ENCODE measurements at regions not wholly inside any gene's neighbourhood (a gene's known extent, or its start where the extent isn't known, plus 50 kb on each side); places are given as distances from the start of the nearest gene placed in this dataset.

DNA sequence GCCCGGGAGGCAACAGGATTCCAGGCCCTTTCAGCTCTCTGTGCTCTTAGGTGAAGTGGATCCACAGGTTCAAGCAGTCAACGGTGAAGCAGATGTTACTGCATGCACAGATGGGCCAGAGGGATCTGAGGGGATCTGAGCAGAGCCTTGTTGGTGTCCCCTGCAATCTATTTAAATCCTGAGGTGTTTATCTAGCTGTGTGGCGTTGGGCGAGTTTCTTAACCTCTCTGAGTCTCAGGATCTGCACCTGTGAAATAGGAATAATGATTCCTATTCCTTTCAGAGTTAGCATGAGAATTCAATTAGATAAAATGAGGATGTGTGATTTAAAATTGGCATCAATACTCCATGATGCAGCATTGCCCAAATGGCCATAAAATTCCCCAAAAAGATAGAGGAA, 237.3 kb upstream of the CDH5 start:
- no peak overlapping the region for H3K4me3 ChIP-seq (ENCODE audit: control insufficient read depth, low read depth, low read length)
- TF ChIP-seq, protein P1, sequence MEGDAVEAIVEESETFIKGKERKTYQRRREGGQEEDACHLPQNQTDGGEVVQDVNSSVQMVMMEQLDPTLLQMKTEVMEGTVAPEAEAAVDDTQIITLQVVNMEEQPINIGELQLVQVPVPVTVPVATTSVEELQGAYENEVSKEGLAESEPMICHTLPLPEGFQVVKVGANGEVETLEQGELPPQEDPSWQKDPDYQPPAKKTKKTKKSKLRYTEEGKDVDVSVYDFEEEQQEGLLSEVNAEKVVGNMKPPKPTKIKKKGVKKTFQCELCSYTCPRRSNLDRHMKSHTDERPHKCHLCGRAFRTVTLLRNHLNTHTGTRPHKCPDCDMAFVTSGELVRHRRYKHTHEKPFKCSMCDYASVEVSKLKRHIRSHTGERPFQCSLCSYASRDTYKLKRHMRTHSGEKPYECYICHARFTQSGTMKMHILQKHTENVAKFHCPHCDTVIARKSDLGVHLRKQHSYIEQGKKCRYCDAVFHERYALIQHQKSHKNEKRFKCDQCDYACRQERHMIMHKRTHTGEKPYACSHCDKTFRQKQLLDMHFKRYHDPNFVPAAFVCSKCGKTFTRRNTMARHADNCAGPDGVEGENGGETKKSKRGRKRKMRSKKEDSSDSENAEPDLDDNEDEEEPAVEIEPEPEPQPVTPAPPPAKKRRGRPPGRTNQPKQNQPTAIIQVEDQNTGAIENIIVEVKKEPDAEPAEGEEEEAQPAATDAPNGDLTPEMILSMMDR (conservative IDR thresholded peaks at IDR 0.05; ENCODE audit: control insufficient read depth, insufficient read depth, low read depth, low read length), result no peak
- DNase-seq (ENCODE audit: low read depth), result no peak

DNA sequence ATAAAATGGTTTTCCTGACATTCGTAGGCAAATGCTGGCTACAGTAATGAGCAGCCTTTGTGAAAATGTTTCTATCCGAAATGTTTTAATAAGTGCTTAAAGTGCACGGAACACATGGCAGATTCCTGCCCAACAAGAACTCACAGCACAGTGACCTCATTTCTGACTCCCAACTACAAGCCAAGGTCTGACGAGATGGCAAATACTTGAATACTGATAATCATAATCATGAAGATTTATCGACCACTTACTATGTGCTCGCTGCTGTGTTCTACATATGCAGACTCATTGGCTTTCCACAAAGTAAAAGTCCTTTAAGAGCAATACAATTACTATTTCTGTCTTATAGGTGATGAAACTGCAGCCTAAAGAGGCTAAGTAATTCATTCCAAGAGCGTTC, 238.1 kb upstream of the CDH5 start:
- TF ChIP-seq, protein P1 (conservative IDR thresholded peaks at IDR 0.05; ENCODE audit: control insufficient read depth, insufficient read depth, low read depth, low read length), result no peak
- no peak overlapping the region for H3K4me3 ChIP-seq (ENCODE audit: control insufficient read depth, low read depth, low read length)
- peak; percentile 14 for DNase-seq (ENCODE audit: low read depth)

DNA sequence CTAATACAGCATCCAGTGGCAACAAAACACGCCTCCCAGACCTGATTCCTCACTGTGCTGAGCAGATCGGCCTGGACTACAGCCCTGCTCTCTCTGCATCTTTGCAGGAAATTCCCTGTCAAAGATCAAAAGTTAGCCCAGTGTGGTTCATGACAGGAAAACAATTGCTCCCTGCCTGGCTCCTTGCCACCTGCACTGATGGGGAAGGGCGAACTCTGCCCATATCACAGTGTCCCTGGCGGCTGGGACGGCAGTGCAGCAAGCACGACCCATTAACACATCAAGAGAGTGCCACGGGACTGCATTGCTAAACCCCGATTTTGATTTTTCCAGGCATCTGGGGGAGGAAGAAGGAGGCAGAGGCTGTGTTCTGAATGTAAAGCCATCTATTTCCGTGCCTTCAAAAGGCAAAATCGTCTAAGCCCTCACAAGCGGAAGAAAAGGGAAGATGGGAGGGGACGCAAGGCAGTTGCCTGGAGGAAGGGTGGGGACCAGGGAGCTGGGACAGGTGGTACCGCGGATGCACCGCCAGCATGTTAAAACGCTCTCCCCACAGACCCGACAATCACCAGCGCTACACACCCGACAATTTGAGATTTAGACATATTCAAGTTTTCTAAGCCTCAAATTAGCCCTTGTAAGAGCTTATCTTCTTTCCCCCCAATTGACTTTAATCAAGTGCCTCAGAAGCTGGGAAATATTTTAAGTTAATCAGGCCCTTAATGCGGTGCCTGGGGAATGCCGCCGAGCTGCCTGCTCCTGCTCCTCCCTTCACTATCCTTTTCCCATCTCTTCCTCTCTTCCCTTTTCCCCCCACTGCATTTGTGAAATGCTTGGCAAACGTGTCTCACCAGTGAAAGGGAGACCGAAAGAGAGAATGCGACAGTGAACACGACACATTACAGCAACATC, 238.8 kb upstream of the CDH5 start:
- TF ChIP-seq, protein P1 (conservative IDR thresholded peaks at IDR 0.05; ENCODE audit: control insufficient read depth, insufficient read depth, low read depth, low read length), result no peak
- DNase-seq (ENCODE audit: low read depth), result no peak
- H3K4me3 ChIP-seq (ENCODE audit: control insufficient read depth, low read depth, low read length), result no peak overlapping the region

GRCh38 chr16:66121466-66121865, 245.0 kb upstream of the CDH5 start:
- TF ChIP-seq, protein P1 (conservative IDR thresholded peaks at IDR 0.05; ENCODE audit: control insufficient read depth, insufficient read depth, low read depth, low read length), result no peak
- DNase-seq (ENCODE audit: low read depth), result no peak
- H3K4me3 ChIP-seq (ENCODE audit: control insufficient read depth, low read depth, low read length), result no peak overlapping the region

DNA sequence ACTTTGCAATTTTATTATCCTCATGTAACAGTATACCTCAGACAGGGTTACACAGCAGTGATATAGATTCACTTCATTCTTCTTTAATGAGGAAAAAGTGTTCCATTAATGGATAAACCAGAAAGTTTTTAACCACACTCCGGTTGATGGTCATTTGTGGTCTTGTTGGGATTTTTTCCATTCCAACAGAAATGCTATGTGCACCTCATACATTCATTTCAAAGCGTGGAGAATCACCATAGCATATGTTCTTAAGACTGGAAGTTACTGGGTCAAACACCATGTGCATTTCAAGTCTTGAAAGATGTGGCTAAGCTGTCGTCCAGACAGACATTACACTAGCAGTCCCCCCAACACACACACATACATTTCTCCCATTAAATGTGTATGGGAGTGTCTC, 245.8 kb upstream of the CDH5 start:
- DNase-seq (ENCODE audit: low read depth), result no peak
- TF ChIP-seq, protein P1 (conservative IDR thresholded peaks at IDR 0.05; ENCODE audit: control insufficient read depth, insufficient read depth, low read depth, low read length), result no peak
- H3K4me3 ChIP-seq (ENCODE audit: control insufficient read depth, low read depth, low read length), result no peak overlapping the region

DNA sequence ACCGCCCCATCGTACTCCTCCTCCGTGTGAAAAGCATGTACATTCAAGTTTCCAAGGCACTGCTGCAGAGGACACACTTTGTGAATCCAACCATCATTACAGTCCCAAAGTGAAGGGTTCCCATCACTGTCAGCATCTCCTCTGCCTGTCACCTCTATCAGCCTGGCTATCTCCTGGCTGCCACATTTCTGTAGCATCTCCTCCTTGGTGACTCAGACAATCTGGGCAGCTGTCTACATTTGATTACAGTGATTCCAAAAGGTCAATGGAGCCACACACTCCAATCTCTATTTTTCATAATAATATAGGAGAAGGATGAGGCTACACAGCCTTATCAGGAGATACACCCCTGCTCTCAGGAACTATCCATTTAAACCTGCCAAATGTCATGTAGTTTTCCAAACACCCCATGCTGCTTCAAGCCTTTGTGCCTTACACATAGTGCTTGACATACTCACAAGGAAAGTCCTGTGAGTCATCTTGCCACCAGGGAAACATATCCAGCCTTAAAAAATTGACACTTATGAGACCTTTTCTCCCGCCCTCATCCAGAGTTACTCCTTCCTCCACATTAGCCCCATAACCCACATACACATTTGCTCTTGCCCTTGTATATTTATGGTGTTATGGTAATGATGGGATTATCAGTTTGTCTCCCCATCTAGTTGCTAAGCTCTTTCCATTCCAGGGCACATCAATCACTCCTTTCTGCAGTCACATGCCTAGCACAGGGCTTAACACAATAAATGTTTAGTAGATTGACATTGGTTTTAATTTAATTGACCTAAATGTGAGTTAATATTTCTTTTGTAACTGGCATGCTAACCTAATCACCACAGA, 250.1 kb upstream of the CDH5 start:
- TF ChIP-seq, protein P1 (conservative IDR thresholded peaks at IDR 0.05; ENCODE audit: control insufficient read depth, insufficient read depth, low read depth, low read length), result no peak
- DNase-seq (ENCODE audit: low read depth), result peak; percentile 68

More for the DNA sequence above, 250.1 kb upstream of the CDH5 start:
- H3K4me3 ChIP-seq (ENCODE audit: control insufficient read depth, low read depth, low read length), result no peak overlapping the region

All from fibroblast of mammary gland (primary cell).